Thyroid gland (tissue), 4 donors: ENCODE measurements at regions not wholly inside any gene's neighbourhood (a gene's known extent, or its start where the extent isn't known, plus 50 kb on each side); places are given as distances from the start of the nearest gene placed in this dataset.

Experiments used
- CTCF ChIP-seq, 6 experiments: fragments of 200-600 bp in 3 of 6; fragments of 450-650 bp in 3 of 6; sonication (generic) in 3 of 6; IDR thresholded peaks; one replicate each; pipeline ENCODE4 v1.5.1; 2016 to 2019; ENCODE audit warnings: antibody characterized with exemption in 6 of 6, mild to moderate bottlenecking in 2 of 6, inconsistent platforms in 1 of 6, moderate library complexity in 1 of 6
- POLR2A ChIP-seq, 2 donors: fragments of 450-650 bp; IDR thresholded peaks; one replicate each; pipeline ENCODE4 v1.6.1; 2017; ENCODE audit warnings: antibody characterized with exemption in 2 of 2, mild to moderate bottlenecking in 2 of 2, moderate library complexity in 1 of 2

GRCh38 chr5:2250365-2250950 is 367.7 kb upstream of the IRX4 start:
- TF ChIP-seq CTCF (IDR thresholded peaks at IDR 0.05) = no peak
- TF ChIP-seq POLR2A (IDR thresholded peaks at IDR 0.05) = no peak
